OCI-LY7 (cell line): ENCODE measurements at regions not wholly inside any gene's neighbourhood (a gene's known extent, or its start where the extent isn't known, plus 50 kb on each side); places are given as distances from the start of the nearest gene placed in this dataset.

Experiments used
- CTCF ChIP-seq: fragments of 200-600 bp; sonication (generic); conservative IDR thresholded peaks from 2 replicates; pipeline ENCODE4 v1.5.1; 2014; ENCODE audit warnings: mild to moderate bottlenecking, antibody characterized with exemption, low read length, moderate library complexity, mixed read lengths
- EZH2phosphoT487 ChIP-seq: fragments of 200-600 bp; sonication (generic); IDR thresholded peaks from 2 replicates; pipeline ENCODE4 v1.6.1; 2018; ENCODE audit warnings: low read depth, borderline replicate concordance, mild to moderate bottlenecking, mixed run types, antibody characterized with exemption, low read length, moderate library complexity, mixed read lengths

GRCh38 chr4:11831739-11832138 is 403.0 kb upstream of the HS3ST1 start:
- no peak for TF ChIP-seq CTCF
- no peak for TF ChIP-seq EZH2phosphoT487
